ENCODE measurements at regions not wholly inside any gene's neighbourhood (a gene's known extent, or its start where the extent isn't known, plus 50 kb on each side); places are given as distances from the start of the nearest gene placed in this dataset.
"Not testable (repeated sequence)": the region's sequence is repeated elsewhere in the genome, so short reads cannot be mapped to it uniquely, and the experiment has no call there.

DNA sequence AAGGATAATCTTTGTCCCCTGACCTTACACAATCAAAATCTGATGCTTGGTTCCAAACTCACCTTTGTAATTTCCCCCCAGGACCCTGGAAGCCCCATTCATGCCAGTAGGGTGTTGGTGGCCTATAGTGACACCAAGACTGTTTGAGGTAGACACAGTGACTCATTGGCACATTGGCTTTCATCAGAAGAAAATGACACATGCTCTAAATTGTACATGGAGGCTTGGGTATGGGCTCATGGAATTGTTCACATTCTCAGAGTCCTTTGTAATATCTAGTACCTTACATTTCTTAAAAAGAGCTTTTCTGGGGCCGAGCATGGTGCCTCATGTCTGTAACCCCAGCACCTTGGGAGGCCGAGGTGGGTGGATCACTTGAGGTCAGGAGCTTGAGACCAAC, 61.2 kb upstream of the LRPPRC start:
- no peak for ATAC-seq (replicated peaks in 1 of 4)
- WGBS (ENCODE audit: insufficient coverage), result no CpG with 5 or more reads among the region's 2 CpGs
- CTCF ChIA-PET, result no interaction called here

DNA sequence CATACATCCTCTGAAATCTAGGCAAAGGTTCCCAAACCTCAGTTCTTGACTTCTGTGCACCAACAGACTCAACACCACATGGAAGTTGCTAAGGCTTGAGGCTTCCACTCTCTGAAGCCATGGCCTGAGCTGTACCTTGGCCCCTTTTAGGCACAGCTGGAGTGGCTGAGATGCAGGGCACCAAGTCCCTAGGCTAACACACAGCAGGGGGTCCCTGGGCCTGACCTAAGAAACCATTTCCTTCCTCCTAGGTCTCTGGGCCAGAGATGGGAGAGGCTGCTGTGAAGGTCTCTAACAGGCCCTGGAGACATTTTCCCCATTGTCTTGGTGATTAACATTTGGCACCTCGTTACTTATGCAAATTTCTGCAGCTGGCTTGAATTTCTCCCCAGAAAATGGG, 64.5 kb upstream of the LRPPRC start:
- H3K9me3 ChIP-seq, CTCF ChIA-PET, POLR2A ChIA-PET: not testable (repeated sequence)

More for the DNA sequence above, 61.2 kb upstream of the LRPPRC start:
- no peak overlapping the region for H3K27ac ChIP-seq (ENCODE audit: low read length)
- H3K4me3 Mint-ChIP-seq, result no peak overlapping the region
- H3K36me3 ChIP-seq (ENCODE audit: control insufficient read depth in 2 of 2, extremely low read depth in 1 of 2, insufficient read depth in 1 of 2, low read length in 1 of 2), result no peaks in the 10 kb centered on the region
- no peaks in the 10 kb centered on the region for H3K9me3 Mint-ChIP-seq
- no peak for DNase-seq
- H3K9me3 ChIP-seq, result no peaks in the 10 kb centered on the region
- H3K27me3 Mint-ChIP-seq, result peaks cover 2 to 3% of the 10 kb centered on the region in 2 donors
- no peaks in the 10 kb centered on the region for H3K4me1 Mint-ChIP-seq
- H3K4me3 ChIP-seq (ENCODE audit: control insufficient read depth in 1 of 2, extremely low read depth in 1 of 2, low read length in 1 of 2), result no peak overlapping the region
- POLR2A ChIA-PET, result no interaction called here
- H3K36me3 Mint-ChIP-seq, result no peaks in the 10 kb centered on the region
- H3K27me3 ChIP-seq (replicated peaks in 1 of 2; ENCODE audit: control insufficient read depth in 2 of 2, extremely low read depth in 1 of 2, insufficient read depth in 2 of 2, low read length in 1 of 2), result no peaks in the 10 kb centered on the region
- H3K4me1 ChIP-seq (ENCODE audit: control insufficient read depth in 1 of 2, extremely low read depth in 1 of 2, insufficient read depth in 2 of 2, low read length in 2 of 2), result no peaks in the 10 kb centered on the region
- no peak overlapping the region for H3K27ac Mint-ChIP-seq

DNA sequence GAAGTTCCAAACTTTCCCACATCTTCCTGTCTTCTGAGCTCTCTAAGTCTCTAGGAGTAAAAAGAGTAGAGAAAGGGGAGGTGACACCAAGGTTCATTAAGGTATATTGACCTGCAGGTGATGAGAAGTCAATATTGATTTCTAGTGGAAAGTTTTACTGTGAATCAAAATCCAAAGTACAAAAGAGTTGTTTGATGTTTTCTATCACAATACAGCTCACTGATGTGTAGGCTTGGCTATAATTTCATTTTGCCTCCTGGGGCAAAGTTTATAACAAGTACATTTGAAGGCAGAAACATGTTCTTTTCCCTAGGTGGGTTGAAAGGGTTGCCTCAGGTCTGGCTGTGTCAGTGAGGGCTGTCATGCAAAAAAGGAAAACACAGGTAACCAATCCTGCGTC, 65.2 kb upstream of the LRPPRC start:
- no peaks in the 10 kb centered on the region for H3K36me3 Mint-ChIP-seq
- no peaks in the 10 kb centered on the region for H3K9me3 ChIP-seq
- POLR2A ChIA-PET, result no interaction called here

More for the DNA sequence above, 64.5 kb upstream of the LRPPRC start:
- H3K27ac ChIP-seq (ENCODE audit: low read length); ATAC-seq (replicated peaks in 1 of 4); H3K4me1 ChIP-seq (ENCODE audit: control insufficient read depth in 1 of 2, extremely low read depth in 1 of 2, insufficient read depth in 2 of 2, low read length in 2 of 2); H3K36me3 ChIP-seq (ENCODE audit: control insufficient read depth in 2 of 2, extremely low read depth in 1 of 2, insufficient read depth in 1 of 2, low read length in 1 of 2); DNase-seq; H3K36me3 Mint-ChIP-seq; H3K27me3 Mint-ChIP-seq; H3K4me1 Mint-ChIP-seq; H3K4me3 ChIP-seq (ENCODE audit: control insufficient read depth in 1 of 2, extremely low read depth in 1 of 2, low read length in 1 of 2); H3K27ac Mint-ChIP-seq; H3K9me3 Mint-ChIP-seq; H3K27me3 ChIP-seq (replicated peaks in 1 of 2; ENCODE audit: control insufficient read depth in 2 of 2, extremely low read depth in 1 of 2, insufficient read depth in 2 of 2, low read length in 1 of 2); H3K4me3 Mint-ChIP-seq: not testable (repeated sequence)
- no CpG with 5 or more reads among the region's 1 CpG for WGBS (ENCODE audit: insufficient coverage)

GRCh38 chr2:44061469-44061868, 65.7 kb upstream of the LRPPRC start:
- CTCF ChIA-PET, result no interaction called here
- no peaks in the 10 kb centered on the region for H3K36me3 Mint-ChIP-seq
- H3K9me3 ChIP-seq, result no peaks in the 10 kb centered on the region
- H3K27me3 ChIP-seq (replicated peaks in 1 of 2; ENCODE audit: control insufficient read depth in 2 of 2, extremely low read depth in 1 of 2, insufficient read depth in 2 of 2, low read length in 1 of 2), result peaks cover 0 to 2% of the 10 kb centered on the region in 2 experiments
- POLR2A ChIA-PET, result no interaction called here
- peaks cover 5 to 8% of the 10 kb centered on the region in 2 donors for H3K27me3 Mint-ChIP-seq
- H3K4me1 ChIP-seq (ENCODE audit: control insufficient read depth in 1 of 2, extremely low read depth in 1 of 2, insufficient read depth in 2 of 2, low read length in 2 of 2), result no peaks in the 10 kb centered on the region
- no peak overlapping the region for H3K4me3 ChIP-seq (ENCODE audit: control insufficient read depth in 1 of 2, extremely low read depth in 1 of 2, low read length in 1 of 2)
- H3K27ac ChIP-seq (ENCODE audit: low read length), result no peak overlapping the region
- H3K4me3 Mint-ChIP-seq, result no peak overlapping the region
- 90% methylated on average over 15 of the region's 15 CpGs for WGBS (ENCODE audit: insufficient coverage)
- no peaks in the 10 kb centered on the region for H3K4me1 Mint-ChIP-seq
- H3K27ac Mint-ChIP-seq, result no peak overlapping the region
- ATAC-seq (replicated peaks in 1 of 4), result no peak
- H3K9me3 Mint-ChIP-seq, result no peaks in the 10 kb centered on the region
- DNase-seq, result no peak
- H3K36me3 ChIP-seq (ENCODE audit: control insufficient read depth in 2 of 2, extremely low read depth in 1 of 2, insufficient read depth in 1 of 2, low read length in 1 of 2), result no peaks in the 10 kb centered on the region

More for the DNA sequence above, 65.2 kb upstream of the LRPPRC start:
- H3K27me3 Mint-ChIP-seq, result peaks cover 5 to 8% of the 10 kb centered on the region in 2 donors
- H3K4me1 Mint-ChIP-seq, result no peaks in the 10 kb centered on the region
- no peak overlapping the region for H3K4me3 ChIP-seq (ENCODE audit: control insufficient read depth in 1 of 2, extremely low read depth in 1 of 2, low read length in 1 of 2)
- ATAC-seq (replicated peaks in 1 of 4), result no peak
- H3K36me3 ChIP-seq (ENCODE audit: control insufficient read depth in 2 of 2, extremely low read depth in 1 of 2, insufficient read depth in 1 of 2, low read length in 1 of 2), result no peaks in the 10 kb centered on the region
- H3K27ac ChIP-seq (ENCODE audit: low read length), result no peak overlapping the region
- WGBS (ENCODE audit: insufficient coverage), result no CpG with 5 or more reads among the region's 1 CpG
- no peaks in the 10 kb centered on the region for H3K4me1 ChIP-seq (ENCODE audit: control insufficient read depth in 1 of 2, extremely low read depth in 1 of 2, insufficient read depth in 2 of 2, low read length in 2 of 2)
- no peak for DNase-seq
- no peak overlapping the region for H3K27ac Mint-ChIP-seq
- H3K9me3 Mint-ChIP-seq, result no peaks in the 10 kb centered on the region
- CTCF ChIA-PET, result no interaction called here
- no peak overlapping the region for H3K4me3 Mint-ChIP-seq
- H3K27me3 ChIP-seq (replicated peaks in 1 of 2; ENCODE audit: control insufficient read depth in 2 of 2, extremely low read depth in 1 of 2, insufficient read depth in 2 of 2, low read length in 1 of 2), result peaks cover 0 to 2% of the 10 kb centered on the region in 2 experiments

- ChIA-PET CTCF (no interaction called here), POLR2A (no interaction called here)
- Mint-ChIP-seq H3K9me3 (no peaks in the 10 kb centered on the region), H3K36me3 (no peaks in the 10 kb centered on the region), H3K27me3 (peaks cover 5 to 8% of the 10 kb centered on the region in 2 donors), H3K4me1 (no peaks in the 10 kb centered on the region), H3K4me3 (no peak overlapping the region), H3K27ac (no peak overlapping the region)
- WGBS (ENCODE audit: insufficient coverage), result 97% methylated on average over 6 of the region's 7 CpGs
- Histone ChIP-seq H3K4me1 (ENCODE audit: control insufficient read depth in 1 of 2, extremely low read depth in 1 of 2, insufficient read depth in 2 of 2, low read length in 2 of 2) (no peaks in the 10 kb centered on the region), H3K9me3 (no peaks in the 10 kb centered on the region), H3K4me3 (ENCODE audit: control insufficient read depth in 1 of 2, extremely low read depth in 1 of 2, low read length in 1 of 2) (no peak overlapping the region), H3K36me3 (ENCODE audit: control insufficient read depth in 2 of 2, extremely low read depth in 1 of 2, insufficient read depth in 1 of 2, low read length in 1 of 2) (no peaks in the 10 kb centered on the region), H3K27ac (ENCODE audit: low read length) (no peak overlapping the region), H3K27me3 (replicated peaks in 1 of 2; ENCODE audit: control insufficient read depth in 2 of 2, extremely low read depth in 1 of 2, insufficient read depth in 2 of 2, low read length in 1 of 2) (peaks cover 0 to 2% of the 10 kb centered on the region in 2 experiments)
- no peak for ATAC-seq (replicated peaks in 1 of 4)
- no peak for DNase-seq
These were observed 66.1 kb upstream of the LRPPRC start for GRCh38 chr2:44061876-44062275.

DNA sequence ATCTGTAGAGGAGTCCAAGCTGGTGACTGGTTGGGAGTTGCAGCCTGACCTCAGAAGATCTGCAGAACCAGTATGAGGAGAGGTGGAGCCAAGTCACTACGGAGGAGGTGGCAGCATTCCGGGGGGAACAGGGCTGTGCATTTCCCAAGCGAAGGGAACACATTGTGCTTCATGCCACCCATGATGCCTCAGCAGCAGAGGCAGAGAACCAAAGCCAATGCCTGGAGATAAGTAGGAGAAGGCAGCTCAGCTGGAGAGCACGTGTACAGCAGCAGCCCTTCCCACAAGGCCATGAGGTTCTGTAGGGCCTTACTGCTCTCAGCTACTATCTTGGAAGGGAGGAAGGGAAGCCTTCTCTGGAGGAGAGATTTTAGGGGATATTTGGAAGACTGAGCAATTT, 67.2 kb upstream of the LRPPRC start:
- no peaks in the 10 kb centered on the region for H3K36me3 Mint-ChIP-seq
- Histone ChIP-seq H3K4me1 (ENCODE audit: control insufficient read depth in 1 of 2, extremely low read depth in 1 of 2, insufficient read depth in 2 of 2, low read length in 2 of 2) (no peaks in the 10 kb centered on the region), H3K9me3 (no peaks in the 10 kb centered on the region), H3K36me3 (ENCODE audit: control insufficient read depth in 2 of 2, extremely low read depth in 1 of 2, insufficient read depth in 1 of 2, low read length in 1 of 2) (no peaks in the 10 kb centered on the region), H3K27ac (ENCODE audit: low read length) (no peak overlapping the region), H3K27me3 (replicated peaks in 1 of 2; ENCODE audit: control insufficient read depth in 2 of 2, extremely low read depth in 1 of 2, insufficient read depth in 2 of 2, low read length in 1 of 2) (peaks cover 0 to 2% of the 10 kb centered on the region in 2 experiments), H3K4me3 (ENCODE audit: control insufficient read depth in 1 of 2, extremely low read depth in 1 of 2, low read length in 1 of 2) (no peak overlapping the region)
- POLR2A ChIA-PET, result no interaction called here
- H3K9me3 Mint-ChIP-seq, result no peaks in the 10 kb centered on the region
- peaks cover 5 to 8% of the 10 kb centered on the region in 2 donors for H3K27me3 Mint-ChIP-seq
- ATAC-seq (replicated peaks in 1 of 4) (no peak), DNase-seq (no peak)
- no peak overlapping the region for H3K27ac Mint-ChIP-seq
- H3K4me1 Mint-ChIP-seq, result no peaks in the 10 kb centered on the region
- no peak overlapping the region for H3K4me3 Mint-ChIP-seq
- WGBS (ENCODE audit: insufficient coverage), result 72% methylated on average over 3 of the region's 4 CpGs
- CTCF ChIA-PET, result interaction anchor here in 1 of 2 donors (0.6 kb wide), 1 partner anchor 12 kb away, joined by 5 read pairs; no protein-coding TSS in a partner anchor

DNA sequence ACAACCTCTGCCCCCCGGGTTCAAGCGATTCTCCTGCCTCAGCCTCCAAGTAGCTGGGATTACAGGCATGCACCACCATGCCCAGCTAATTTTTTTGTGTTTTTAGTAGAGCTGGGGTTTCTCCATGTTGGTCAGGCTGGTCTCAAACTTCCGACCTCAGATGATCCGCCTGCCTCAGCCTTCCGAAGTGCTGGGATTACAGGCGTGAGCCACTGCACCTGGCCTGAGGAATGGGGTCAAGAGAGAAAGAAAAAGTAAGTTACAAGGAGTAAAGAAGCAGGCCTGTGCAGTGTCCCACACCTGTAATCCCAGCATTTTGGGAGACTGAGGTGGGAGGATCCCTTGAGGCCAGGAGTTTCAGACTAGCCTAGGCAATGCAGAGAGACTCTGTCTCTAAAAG, 68.5 kb upstream of the LRPPRC start:
- H3K27ac ChIP-seq (ENCODE audit: low read length); H3K27me3 ChIP-seq (replicated peaks in 1 of 2; ENCODE audit: control insufficient read depth in 2 of 2, extremely low read depth in 1 of 2, insufficient read depth in 2 of 2, low read length in 1 of 2); POLR2A ChIA-PET; H3K27ac Mint-ChIP-seq; H3K4me3 ChIP-seq (ENCODE audit: control insufficient read depth in 1 of 2, extremely low read depth in 1 of 2, low read length in 1 of 2); DNase-seq; H3K27me3 Mint-ChIP-seq; H3K4me3 Mint-ChIP-seq; H3K9me3 Mint-ChIP-seq; H3K36me3 ChIP-seq (ENCODE audit: control insufficient read depth in 2 of 2, extremely low read depth in 1 of 2, insufficient read depth in 1 of 2, low read length in 1 of 2); H3K36me3 Mint-ChIP-seq; H3K4me1 ChIP-seq (ENCODE audit: control insufficient read depth in 1 of 2, extremely low read depth in 1 of 2, insufficient read depth in 2 of 2, low read length in 2 of 2); CTCF ChIA-PET; ATAC-seq (replicated peaks in 1 of 4); H3K9me3 ChIP-seq; H3K4me1 Mint-ChIP-seq: not testable (repeated sequence)
- WGBS (ENCODE audit: insufficient coverage), result 100% methylated on average over 3 of the region's 6 CpGs
